Esophagus muscularis mucosa (tissue), 4 donors: ENCODE measurements at regions not wholly inside any gene's neighbourhood (a gene's known extent, or its start where the extent isn't known, plus 50 kb on each side); places are given as distances from the start of the nearest gene placed in this dataset.

Source experiments
- EP300 ChIP-seq: sonication (generic); formaldehyde crosslinking; IDR thresholded peaks from one replicate; pipeline ENCODE4 v1.6.1; 2017; ENCODE audit warnings: antibody characterized with exemption
- POLR2A ChIP-seq: fragments of 450-650 bp; IDR thresholded peaks from one replicate; pipeline ENCODE4 v1.6.1; 2017; ENCODE audit warnings: antibody characterized with exemption, moderate library complexity, mild to moderate bottlenecking, low read depth
- POLR2AphosphoS5 ChIP-seq, 2 donors: sonication (generic); formaldehyde crosslinking; IDR thresholded peaks; one replicate each; pipeline ENCODE4 v1.6.1; 2017; ENCODE audit warnings: antibody characterized with exemption in 2 of 2
- TF ChIP-seq, protein P1 (sequence below), 3 experiments: fragments of 200-600 bp in 2 of 3; fragments of 450-650 bp in 1 of 3; sonication (generic) in 2 of 3; IDR thresholded peaks; one replicate each; pipeline ENCODE4 v1.5.1; 2017 to 2019; ENCODE audit warnings: antibody characterized with exemption in 3 of 3, mild to moderate bottlenecking in 2 of 3, moderate library complexity in 1 of 3

- TF ChIP-seq, protein P1, sequence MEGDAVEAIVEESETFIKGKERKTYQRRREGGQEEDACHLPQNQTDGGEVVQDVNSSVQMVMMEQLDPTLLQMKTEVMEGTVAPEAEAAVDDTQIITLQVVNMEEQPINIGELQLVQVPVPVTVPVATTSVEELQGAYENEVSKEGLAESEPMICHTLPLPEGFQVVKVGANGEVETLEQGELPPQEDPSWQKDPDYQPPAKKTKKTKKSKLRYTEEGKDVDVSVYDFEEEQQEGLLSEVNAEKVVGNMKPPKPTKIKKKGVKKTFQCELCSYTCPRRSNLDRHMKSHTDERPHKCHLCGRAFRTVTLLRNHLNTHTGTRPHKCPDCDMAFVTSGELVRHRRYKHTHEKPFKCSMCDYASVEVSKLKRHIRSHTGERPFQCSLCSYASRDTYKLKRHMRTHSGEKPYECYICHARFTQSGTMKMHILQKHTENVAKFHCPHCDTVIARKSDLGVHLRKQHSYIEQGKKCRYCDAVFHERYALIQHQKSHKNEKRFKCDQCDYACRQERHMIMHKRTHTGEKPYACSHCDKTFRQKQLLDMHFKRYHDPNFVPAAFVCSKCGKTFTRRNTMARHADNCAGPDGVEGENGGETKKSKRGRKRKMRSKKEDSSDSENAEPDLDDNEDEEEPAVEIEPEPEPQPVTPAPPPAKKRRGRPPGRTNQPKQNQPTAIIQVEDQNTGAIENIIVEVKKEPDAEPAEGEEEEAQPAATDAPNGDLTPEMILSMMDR (IDR thresholded peaks at IDR 0.05) = no peak
- no peak for TF ChIP-seq EP300
- TF ChIP-seq POLR2A = no peak
- TF ChIP-seq POLR2AphosphoS5 (IDR thresholded peaks at IDR 0.05) = no peak
These were observed 1024.9 kb downstream of the TMEM121 start for GRCh38 chr14:106551265-106551664.
